ENCODE measurements at regions not wholly inside any gene's neighbourhood (a gene's known extent, or its start where the extent isn't known, plus 50 kb on each side); places are given as distances from the start of the nearest gene placed in this dataset.

DNA sequence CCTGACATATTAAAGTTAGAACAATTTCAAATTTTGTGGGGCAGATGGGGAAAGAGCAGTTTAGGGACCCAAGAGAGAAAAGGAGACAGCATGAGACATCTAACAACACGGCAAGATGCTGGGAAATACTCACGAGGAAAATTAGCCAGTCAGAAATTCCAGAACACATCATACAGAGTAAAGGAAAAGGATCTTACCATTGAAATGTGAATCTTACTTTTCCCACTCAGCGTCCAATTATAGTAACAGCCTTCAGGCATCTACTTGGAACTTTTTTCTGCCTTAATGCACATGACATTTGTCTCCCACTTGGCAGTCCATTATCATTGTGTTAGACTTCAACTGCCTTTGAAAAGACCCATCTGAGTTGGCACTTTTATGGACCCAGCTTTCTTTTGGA lies 189.7 kb upstream of the SLC27A6 start:
- TF ChIP-seq, protein P1, sequence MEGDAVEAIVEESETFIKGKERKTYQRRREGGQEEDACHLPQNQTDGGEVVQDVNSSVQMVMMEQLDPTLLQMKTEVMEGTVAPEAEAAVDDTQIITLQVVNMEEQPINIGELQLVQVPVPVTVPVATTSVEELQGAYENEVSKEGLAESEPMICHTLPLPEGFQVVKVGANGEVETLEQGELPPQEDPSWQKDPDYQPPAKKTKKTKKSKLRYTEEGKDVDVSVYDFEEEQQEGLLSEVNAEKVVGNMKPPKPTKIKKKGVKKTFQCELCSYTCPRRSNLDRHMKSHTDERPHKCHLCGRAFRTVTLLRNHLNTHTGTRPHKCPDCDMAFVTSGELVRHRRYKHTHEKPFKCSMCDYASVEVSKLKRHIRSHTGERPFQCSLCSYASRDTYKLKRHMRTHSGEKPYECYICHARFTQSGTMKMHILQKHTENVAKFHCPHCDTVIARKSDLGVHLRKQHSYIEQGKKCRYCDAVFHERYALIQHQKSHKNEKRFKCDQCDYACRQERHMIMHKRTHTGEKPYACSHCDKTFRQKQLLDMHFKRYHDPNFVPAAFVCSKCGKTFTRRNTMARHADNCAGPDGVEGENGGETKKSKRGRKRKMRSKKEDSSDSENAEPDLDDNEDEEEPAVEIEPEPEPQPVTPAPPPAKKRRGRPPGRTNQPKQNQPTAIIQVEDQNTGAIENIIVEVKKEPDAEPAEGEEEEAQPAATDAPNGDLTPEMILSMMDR (IDR thresholded peaks at IDR 0.05; ENCODE audit: low read length, missing control alignments): no peak
- no peak for DNase-seq (ENCODE audit: low read depth)
- no peak overlapping the region for H3K4me3 ChIP-seq (replicated peaks; ENCODE audit: low read depth, low read length)

GRCh38 chr5:128777052-128777451 lies 188.2 kb upstream of the SLC27A6 start:
- TF ChIP-seq, protein P1 (IDR thresholded peaks at IDR 0.05; ENCODE audit: low read length, missing control alignments): no peak
- DNase-seq (ENCODE audit: low read depth): no peak
- H3K4me3 ChIP-seq (replicated peaks; ENCODE audit: low read depth, low read length): no peak overlapping the region

- H3K4me3 ChIP-seq (replicated peaks; ENCODE audit: low read depth, low read length): no peak overlapping the region
- peak; percentile 13 for DNase-seq (ENCODE audit: low read depth)
- TF ChIP-seq, protein P1 (IDR thresholded peaks at IDR 0.05; ENCODE audit: low read length, missing control alignments): no peak
Observed at GRCh38 chr5:128778474-128778873, 186.8 kb upstream of the SLC27A6 start.

- peak; percentile 91 for DNase-seq (ENCODE audit: low read depth)
- TF ChIP-seq, protein P1 (IDR thresholded peaks at IDR 0.05; ENCODE audit: low read length, missing control alignments): no peak
- H3K4me3 ChIP-seq (replicated peaks; ENCODE audit: low read depth, low read length): no peak overlapping the region
Observed at GRCh38 chr5:128782446-128782845, 182.8 kb upstream of the SLC27A6 start.

GRCh38 chr5:128784726-128785125 lies 180.6 kb upstream of the SLC27A6 start:
- no peak for DNase-seq (ENCODE audit: low read depth)
- H3K4me3 ChIP-seq (replicated peaks; ENCODE audit: low read depth, low read length): no peak overlapping the region
- TF ChIP-seq, protein P1 (IDR thresholded peaks at IDR 0.05; ENCODE audit: low read length, missing control alignments): no peak

- TF ChIP-seq, protein P1 (IDR thresholded peaks at IDR 0.05; ENCODE audit: low read length, missing control alignments): no peak
Observed at GRCh38 chr5:128791312-128791711, 174.0 kb upstream of the SLC27A6 start.

GRCh38 chr5:128796506-128796905 lies 168.8 kb upstream of the SLC27A6 start:
- DNase-seq (ENCODE audit: low read depth): no peak
- no peak overlapping the region for H3K4me3 ChIP-seq (replicated peaks; ENCODE audit: low read depth, low read length)
- TF ChIP-seq, protein P1 (IDR thresholded peaks at IDR 0.05; ENCODE audit: low read length, missing control alignments): no peak

More at GRCh38 chr5:128791312-128791711, 174.0 kb upstream of the SLC27A6 start:
- no peak for DNase-seq (ENCODE audit: low read depth)
- no peak overlapping the region for H3K4me3 ChIP-seq (replicated peaks; ENCODE audit: low read depth, low read length)
